Islet precursor cell (in vitro differentiated cells): ENCODE measurements at regions not wholly inside any gene's neighbourhood (a gene's known extent, or its start where the extent isn't known, plus 50 kb on each side); places are given as distances from the start of the nearest gene placed in this dataset.

Experiments
- DNase-seq: peaks from one replicate; pipeline ENCODE4 v3.0.0-alpha.2; 2018

DNA sequence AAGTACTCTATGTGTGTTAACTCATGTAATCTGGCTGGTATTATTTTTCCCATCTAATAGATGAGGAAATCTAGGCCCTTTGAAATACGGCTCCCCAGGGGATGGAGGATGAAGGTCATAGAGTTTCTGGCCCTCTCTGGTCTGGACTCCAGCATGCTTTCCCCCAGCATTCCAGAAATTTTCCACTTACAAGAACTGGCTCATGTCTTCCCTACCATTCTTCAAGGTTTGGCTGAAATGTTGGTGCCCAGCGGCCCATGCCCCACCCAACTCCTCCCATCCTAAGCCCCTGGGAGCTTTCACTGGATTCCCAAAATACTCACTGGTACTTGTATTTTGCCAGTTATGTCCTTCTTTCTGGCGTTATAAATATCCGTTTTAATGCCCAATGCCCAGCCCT lies 237.5 kb upstream of the NLRP1 start:
- DNase-seq, result peak; percentile 53

DNA sequence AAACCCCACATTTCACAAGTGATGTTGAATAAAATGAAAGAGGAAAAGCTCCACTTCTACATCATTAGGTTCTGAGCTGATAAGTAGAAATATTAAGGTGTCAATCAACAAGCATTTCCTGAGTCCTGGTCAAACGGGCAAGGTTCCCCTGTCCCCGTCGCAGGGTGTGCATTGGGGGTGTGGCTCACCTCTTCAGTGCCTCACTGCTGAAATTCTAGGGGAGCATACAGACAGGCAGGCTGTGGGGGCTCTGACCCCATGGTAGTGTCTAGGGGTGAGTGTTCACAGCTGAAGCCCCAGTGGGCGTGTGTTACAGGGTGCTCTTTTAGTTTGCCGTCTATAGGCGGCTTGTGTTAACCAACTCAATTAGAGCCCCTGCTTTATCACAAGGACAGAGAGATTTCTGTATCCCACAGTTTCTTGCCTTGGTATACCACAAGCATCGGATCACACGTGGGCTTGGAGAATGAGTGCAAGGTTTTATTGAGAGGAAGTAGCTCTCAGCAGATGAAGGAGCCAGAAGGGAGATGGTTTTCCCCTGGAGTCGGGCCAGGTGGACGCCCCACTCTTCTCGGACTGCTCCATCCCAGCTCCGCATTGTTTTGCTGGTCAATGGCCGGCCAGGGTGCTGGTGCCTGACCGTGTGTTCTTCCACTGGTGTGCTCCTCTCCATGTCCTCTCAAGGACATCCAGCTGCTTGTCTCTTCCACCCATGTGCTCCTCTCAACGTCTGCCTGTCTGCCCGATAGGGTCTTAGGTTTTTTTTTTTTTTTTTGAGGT lies 238.2 kb upstream of the NLRP1 start:
- DNase-seq, result peak; percentile 48

GRCh38 chr17:5823219-5823618 lies 238.9 kb upstream of the NLRP1 start:
- DNase-seq, result peak; percentile 43

GRCh38 chr17:5825717-5826330 lies 241.5 kb upstream of the NLRP1 start:
- DNase-seq, result peak; percentile 59

GRCh38 chr17:5826384-5826783 lies 242.1 kb upstream of the NLRP1 start:
- DNase-seq, result no peak

GRCh38 chr17:5830921-5831320 lies 239.3 kb upstream of the WSCD1 start:
- no peak for DNase-seq

- peak; percentile 66 for DNase-seq
Observed at GRCh38 chr17:5832886-5833285, 237.3 kb upstream of the WSCD1 start.

- DNase-seq, result peak; percentile 68
Observed at GRCh38 chr17:5837055-5837491, 233.1 kb upstream of the WSCD1 start.

DNA sequence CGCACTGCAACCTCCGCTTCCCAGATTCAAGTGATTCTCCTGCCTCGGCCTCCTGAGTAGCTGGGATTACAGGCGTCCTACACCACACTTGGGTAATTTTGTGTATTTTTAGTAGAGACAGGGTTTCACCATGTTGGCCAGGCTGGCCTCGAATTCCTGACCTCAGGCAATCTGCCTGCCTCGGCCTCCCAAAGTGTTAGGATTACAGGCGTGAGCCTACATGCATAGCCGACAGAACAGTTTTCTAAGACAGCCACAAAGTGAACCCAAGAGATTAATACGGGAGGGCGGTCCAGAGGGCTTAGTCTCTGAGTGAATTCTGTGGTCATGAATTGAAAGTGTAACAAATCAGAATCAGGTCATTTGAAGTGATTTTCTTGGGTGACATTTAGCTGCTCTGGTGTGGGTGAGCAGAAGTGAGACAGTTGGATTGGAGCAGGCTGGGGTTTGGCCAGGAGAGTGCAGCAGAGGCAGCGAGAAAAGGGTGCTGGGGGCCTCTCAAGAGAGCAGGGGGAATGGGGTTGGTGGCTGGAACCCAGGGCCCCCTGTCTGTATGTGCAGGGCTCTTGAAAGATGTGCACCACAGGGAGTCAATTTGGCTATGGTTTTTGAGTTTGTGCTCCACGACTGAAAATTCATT lies 231.4 kb upstream of the WSCD1 start:
- DNase-seq, result peak; percentile 57

DNA sequence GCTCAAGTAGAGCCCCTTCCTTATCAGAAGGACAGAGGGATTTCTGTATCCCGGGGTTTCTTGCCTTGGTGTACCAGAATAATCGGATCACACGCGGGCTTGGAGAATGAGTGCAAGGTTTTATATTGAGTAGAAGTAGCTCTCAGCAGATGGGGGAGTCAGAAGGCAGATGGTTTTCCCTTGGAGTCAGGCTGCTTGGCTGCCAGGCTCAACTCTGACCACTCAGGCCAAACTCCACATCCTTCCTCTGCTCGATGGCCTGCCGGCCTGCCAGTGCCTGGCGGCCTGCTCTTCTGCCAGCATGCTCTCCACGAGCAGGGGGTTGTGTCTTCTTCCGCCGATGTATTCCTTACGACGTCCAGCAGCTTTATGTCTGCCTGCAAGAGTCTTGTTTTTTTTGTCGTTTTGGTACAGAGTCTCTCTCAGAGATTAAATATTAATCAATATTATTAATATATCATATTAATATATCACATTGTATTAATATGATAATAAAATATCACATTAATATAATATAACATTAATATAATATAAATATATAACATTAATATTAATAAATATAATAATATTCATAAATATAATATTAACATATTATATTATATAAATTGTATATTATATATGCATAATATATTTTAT lies 229.2 kb upstream of the WSCD1 start:
- DNase-seq, result peak; percentile 50

GRCh38 chr17:5841862-5842261 lies 228.3 kb upstream of the WSCD1 start:
- peak; percentile 30 for DNase-seq

GRCh38 chr17:5843366-5844026 lies 226.7 kb upstream of the WSCD1 start:
- DNase-seq, result peak; percentile 47

- DNase-seq, result no peak
Observed at GRCh38 chr17:5846001-5846400, 224.2 kb upstream of the WSCD1 start.

- DNase-seq, result peak; percentile 33
Observed at GRCh38 chr17:5854871-5855554, 215.2 kb upstream of the WSCD1 start.

DNA sequence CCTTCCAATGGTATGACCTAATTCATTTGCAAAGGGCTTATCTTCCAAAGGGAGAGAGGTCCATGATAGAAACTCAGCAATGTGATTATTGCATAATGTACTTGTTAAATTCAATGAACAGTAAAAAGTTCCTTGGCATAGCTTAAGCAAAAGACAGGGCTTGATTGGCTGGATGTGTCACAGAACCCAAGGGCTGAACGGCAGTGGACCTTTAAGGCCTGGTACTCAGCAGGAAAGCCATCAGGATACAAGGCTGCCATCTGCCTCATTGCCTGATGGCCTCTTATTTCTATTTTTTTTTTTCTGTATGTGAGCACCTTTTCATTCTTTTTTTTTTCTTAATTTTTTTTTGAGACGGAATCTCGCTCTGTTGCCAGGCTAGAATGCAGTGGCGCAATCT lies 208.9 kb upstream of the WSCD1 start:
- DNase-seq, result no peak

- DNase-seq, result peak; percentile 45
Observed at GRCh38 chr17:5861854-5862253, 208.3 kb upstream of the WSCD1 start.

DNA sequence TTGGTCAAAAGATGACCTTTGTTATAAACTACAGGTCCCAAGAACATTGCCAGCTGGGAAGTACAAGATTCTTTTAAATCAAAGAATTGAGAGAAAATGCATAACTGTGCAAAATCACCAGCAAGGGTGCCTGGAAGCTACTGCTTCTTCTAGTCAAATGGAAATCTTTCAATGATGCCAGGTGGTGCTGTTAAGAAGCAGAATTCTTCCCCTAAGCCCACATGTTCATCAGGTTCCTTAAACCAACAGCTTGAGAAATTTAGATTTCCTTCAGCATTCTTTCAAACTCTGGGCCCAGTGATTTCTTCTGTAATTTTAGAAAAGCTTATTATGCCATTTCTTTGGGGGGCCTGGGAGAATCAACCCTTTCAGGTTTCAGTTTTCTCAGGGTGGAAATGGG lies 207.8 kb upstream of the WSCD1 start:
- peak; percentile 7 for DNase-seq

DNA sequence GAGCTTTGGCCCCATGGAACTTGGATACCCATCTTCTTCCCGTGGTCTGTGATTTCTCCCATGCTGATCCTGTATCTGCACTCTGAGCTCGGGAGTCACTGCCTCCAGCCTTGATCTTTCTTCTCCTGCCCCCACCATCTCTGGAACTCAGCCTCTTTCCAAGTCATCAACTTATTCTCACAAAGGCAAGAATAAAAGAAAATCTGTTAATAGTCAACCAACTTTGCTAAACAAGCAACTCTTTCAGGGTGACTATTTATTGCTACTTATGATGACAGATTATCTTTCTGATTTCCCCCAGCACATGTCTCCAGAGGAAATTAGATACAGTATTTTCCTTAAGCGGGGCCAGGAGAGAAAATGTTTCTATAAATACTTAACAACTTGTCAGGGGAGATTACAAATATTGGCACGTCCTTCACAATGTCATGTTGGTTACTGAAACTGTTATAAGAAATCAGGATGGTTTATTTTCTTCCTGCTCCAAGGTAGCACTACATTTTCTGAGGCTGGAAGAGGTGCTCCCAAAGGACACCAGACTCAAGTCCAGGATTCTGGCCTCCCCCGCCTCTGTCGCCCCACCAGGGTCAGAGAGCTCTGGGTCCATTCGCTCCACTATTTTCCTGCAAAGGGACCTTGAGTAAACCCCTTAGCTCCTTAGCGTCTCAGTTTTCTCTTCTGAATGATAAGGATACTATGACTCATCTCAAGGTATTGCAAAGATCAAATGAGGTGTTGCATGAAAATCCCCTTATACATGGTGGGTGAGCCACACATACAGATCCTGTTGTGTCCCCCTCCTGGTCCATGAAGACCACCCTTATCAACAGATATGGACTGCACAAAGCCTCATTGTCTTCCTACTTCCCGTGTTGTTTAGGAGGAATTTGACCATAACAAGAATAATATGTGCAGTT lies 205.2 kb upstream of the WSCD1 start:
- no peak for DNase-seq

GRCh38 chr17:5866978-5867377 lies 203.2 kb upstream of the WSCD1 start:
- no peak for DNase-seq

DNA sequence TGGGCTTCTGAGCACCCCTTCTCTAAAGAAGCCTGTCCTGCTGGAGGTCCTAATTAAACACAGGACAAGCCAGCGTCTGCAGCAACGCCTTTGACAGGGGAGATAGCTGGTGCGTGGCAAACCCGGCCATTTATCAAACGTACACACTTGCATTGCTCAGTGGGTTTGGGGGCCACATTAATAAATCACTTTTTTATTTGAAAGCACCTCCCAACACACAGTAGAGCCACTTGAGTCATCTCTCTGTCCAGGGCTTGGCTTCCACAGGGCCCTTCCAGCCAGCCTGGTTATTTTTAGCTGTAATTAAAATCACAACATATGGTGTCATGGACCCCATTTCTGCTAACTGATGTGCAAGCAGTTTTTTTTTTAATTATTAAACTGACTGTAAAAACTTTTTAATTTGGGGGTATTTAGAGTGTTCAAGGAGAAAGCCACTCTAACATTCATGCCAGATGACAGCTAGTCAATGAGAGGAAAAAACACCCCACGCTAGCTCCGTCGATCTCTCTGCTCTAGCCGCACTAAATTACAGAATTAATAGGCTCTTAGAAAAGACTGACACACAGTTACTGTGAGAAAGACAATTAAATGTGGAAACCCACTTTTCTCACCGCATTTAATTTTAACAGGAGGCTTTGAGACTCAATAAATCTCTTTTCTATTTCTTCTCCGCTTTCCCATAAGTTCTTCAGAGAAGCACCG lies 201.0 kb upstream of the WSCD1 start:
- DNase-seq, result no peak
